Activated naive CD8-positive, alpha-beta T cell treated with anti-CD3 and anti-CD28 coated beads, Interleukin-2, amount 10 ng/mL, durations not matched to agents 7 days and 5 days (primary cell): ENCODE measurements at regions not wholly inside any gene's neighbourhood (a gene's known extent, or its start where the extent isn't known, plus 50 kb on each side); places are given as distances from the start of the nearest gene placed in this dataset.

Source experiments
- ATAC-seq: fragments of 150-1000 bp; cut with Tn5 transposase; one replicate; pipeline ENCODE4 v1.10.0; 2021; ENCODE audit warnings: low read depth, moderate library complexity
- POLR2A ChIA-PET: fragments of 350-600 bp; sonication (Branson Sonifier 250); formaldehyde crosslinking; loops from one replicate; lab custom pipeline; 2021; ENCODE audit warnings: antibody characterized with exemption; lab: Charles Lee
- DNase-seq: peaks from one replicate; pipeline ENCODE4 v3.0.0; 2021
- H3K27ac Mint-ChIP-seq: one replicate; pipeline ENCODE4 v1.8.0; 2022; ENCODE audit warnings: mild to moderate bottlenecking, mixed read lengths
- H3K27me3 Mint-ChIP-seq: one replicate; pipeline ENCODE4 v1.8.0; 2022; ENCODE audit warnings: mild to moderate bottlenecking, moderate library complexity, mixed read lengths
- H3K36me3 Mint-ChIP-seq: one replicate; pipeline ENCODE4 v1.8.0; 2021; ENCODE audit warnings: mild to moderate bottlenecking, mixed read lengths
- H3K4me1 Mint-ChIP-seq: one replicate; pipeline ENCODE4 v1.8.0; 2021; ENCODE audit warnings: mixed read lengths
- H3K4me3 Mint-ChIP-seq: one replicate; pipeline ENCODE4 v1.8.0; 2022; ENCODE audit warnings: mild to moderate bottlenecking, moderate library complexity, mixed read lengths
- H3K9me3 Mint-ChIP-seq: one replicate; pipeline ENCODE4 v1.8.0; 2021; ENCODE audit warnings: mixed read lengths

- POLR2A ChIA-PET = no interaction called here
- Mint-ChIP-seq H3K4me1 (no peaks in the 10 kb centered on the region), H3K4me3 (no peak overlapping the region), H3K27ac (no peak overlapping the region), H3K36me3 (no peaks in the 10 kb centered on the region), H3K27me3 (no peaks in the 10 kb centered on the region), H3K9me3 (peaks cover 14% of the 10 kb centered on the region)
- DNase-seq (no peak), ATAC-seq (no peak)
Observed at GRCh38 chr10:20427821-20428220, 469.3 kb downstream of the NEBL start.

GRCh38 chr10:20418286-20418685 is 478.8 kb downstream of the NEBL start:
- H3K9me3 Mint-ChIP-seq = peaks cover 10% of the 10 kb centered on the region
- no peak overlapping the region for H3K27ac Mint-ChIP-seq
- POLR2A ChIA-PET = no interaction called here
- H3K27me3 Mint-ChIP-seq = no peaks in the 10 kb centered on the region
- ATAC-seq = no peak
- no peak overlapping the region for H3K4me3 Mint-ChIP-seq
- no peaks in the 10 kb centered on the region for H3K36me3 Mint-ChIP-seq
- H3K4me1 Mint-ChIP-seq = no peaks in the 10 kb centered on the region
- DNase-seq = no peak

GRCh38 chr10:20417791-20418190 is 479.3 kb downstream of the NEBL start:
- no peak for ATAC-seq
- Mint-ChIP-seq H3K4me1 (no peaks in the 10 kb centered on the region), H3K9me3 (peaks cover 10% of the 10 kb centered on the region), H3K36me3 (no peaks in the 10 kb centered on the region), H3K4me3 (no peak overlapping the region), H3K27ac (no peak overlapping the region), H3K27me3 (no peaks in the 10 kb centered on the region)
- no peak for DNase-seq
- POLR2A ChIA-PET = no interaction called here

GRCh38 chr10:20415684-20416083 is 481.4 kb downstream of the NEBL start:
- Mint-ChIP-seq H3K27ac (no peak overlapping the region), H3K36me3 (no peaks in the 10 kb centered on the region), H3K4me3 (no peak overlapping the region), H3K9me3 (peaks cover 10% of the 10 kb centered on the region), H3K27me3 (no peaks in the 10 kb centered on the region), H3K4me1 (no peaks in the 10 kb centered on the region)
- no peak for ATAC-seq
- POLR2A ChIA-PET = no interaction called here
- no peak for DNase-seq

- POLR2A ChIA-PET = no interaction called here
- Mint-ChIP-seq H3K36me3 (no peaks in the 10 kb centered on the region), H3K27ac (no peak overlapping the region), H3K27me3 (no peaks in the 10 kb centered on the region), H3K4me3 (no peak overlapping the region), H3K9me3 (peaks cover 5% of the 10 kb centered on the region), H3K4me1 (no peaks in the 10 kb centered on the region)
- DNase-seq (no peak), ATAC-seq (no peak)
Observed at GRCh38 chr10:20407357-20407756, 489.8 kb downstream of the NEBL start.

GRCh38 chr10:20406281-20407104 is 490.6 kb downstream of the NEBL start:
- no peaks in the 10 kb centered on the region for H3K36me3 Mint-ChIP-seq
- peaks cover 5% of the 10 kb centered on the region for H3K9me3 Mint-ChIP-seq
- no peaks in the 10 kb centered on the region for H3K4me1 Mint-ChIP-seq
- ATAC-seq = no peak
- H3K27ac Mint-ChIP-seq = no peak overlapping the region
- H3K27me3 Mint-ChIP-seq = no peaks in the 10 kb centered on the region
- no peak overlapping the region for H3K4me3 Mint-ChIP-seq
- DNase-seq = no peak
- POLR2A ChIA-PET = no interaction called here

GRCh38 chr10:20405761-20406160 is 491.4 kb downstream of the NEBL start:
- H3K27me3 Mint-ChIP-seq = no peaks in the 10 kb centered on the region
- peaks cover 5% of the 10 kb centered on the region for H3K9me3 Mint-ChIP-seq
- H3K36me3 Mint-ChIP-seq = no peaks in the 10 kb centered on the region
- POLR2A ChIA-PET = no interaction called here
- no peak overlapping the region for H3K4me3 Mint-ChIP-seq
- no peak for ATAC-seq
- no peak for DNase-seq
- no peak overlapping the region for H3K27ac Mint-ChIP-seq
- no peaks in the 10 kb centered on the region for H3K4me1 Mint-ChIP-seq

GRCh38 chr10:20405050-20405449 is 492.1 kb downstream of the NEBL start:
- no peak overlapping the region for H3K27ac Mint-ChIP-seq
- H3K9me3 Mint-ChIP-seq = peaks cover 5% of the 10 kb centered on the region
- POLR2A ChIA-PET = no interaction called here
- DNase-seq (no peak), ATAC-seq (no peak)
- no peak overlapping the region for H3K4me3 Mint-ChIP-seq
- H3K4me1 Mint-ChIP-seq = no peaks in the 10 kb centered on the region
- H3K27me3 Mint-ChIP-seq = no peaks in the 10 kb centered on the region
- no peaks in the 10 kb centered on the region for H3K36me3 Mint-ChIP-seq

GRCh38 chr10:20399772-20400171 is 497.3 kb downstream of the NEBL start:
- no peak overlapping the region for H3K27ac Mint-ChIP-seq

GRCh38 chr10:20396701-20397100 is 500.4 kb downstream of the NEBL start:
- Mint-ChIP-seq H3K27me3 (no peaks in the 10 kb centered on the region), H3K27ac (no peak overlapping the region), H3K4me1 (no peaks in the 10 kb centered on the region), H3K9me3 (peaks cover 7% of the 10 kb centered on the region), H3K4me3 (no peak overlapping the region), H3K36me3 (no peaks in the 10 kb centered on the region)
- ATAC-seq (no peak), DNase-seq (no peak)
- POLR2A ChIA-PET = no interaction called here

More at GRCh38 chr10:20399772-20400171, 497.3 kb downstream of the NEBL start:
- H3K4me3 Mint-ChIP-seq = no peak overlapping the region
- ATAC-seq = no peak
- no peaks in the 10 kb centered on the region for H3K4me1 Mint-ChIP-seq
- no peaks in the 10 kb centered on the region for H3K9me3 Mint-ChIP-seq
- H3K36me3 Mint-ChIP-seq = no peaks in the 10 kb centered on the region
- POLR2A ChIA-PET = no interaction called here
- H3K27me3 Mint-ChIP-seq = no peaks in the 10 kb centered on the region
- no peak for DNase-seq

- Mint-ChIP-seq H3K27ac (no peak overlapping the region), H3K4me3 (no peak overlapping the region), H3K4me1 (no peaks in the 10 kb centered on the region), H3K36me3 (no peaks in the 10 kb centered on the region), H3K27me3 (no peaks in the 10 kb centered on the region), H3K9me3 (peaks cover 7% of the 10 kb centered on the region)
- DNase-seq = no peak
- POLR2A ChIA-PET = no interaction called here
- ATAC-seq = no peak
Observed at GRCh38 chr10:20396205-20396604, 500.9 kb downstream of the NEBL start.

- H3K27me3 Mint-ChIP-seq = no peaks in the 10 kb centered on the region
- POLR2A ChIA-PET = no interaction called here
- DNase-seq (no peak), ATAC-seq (no peak)
- H3K4me3 Mint-ChIP-seq = no peak overlapping the region
- H3K9me3 Mint-ChIP-seq = peaks cover 7% of the 10 kb centered on the region
- no peaks in the 10 kb centered on the region for H3K4me1 Mint-ChIP-seq
- H3K36me3 Mint-ChIP-seq = no peaks in the 10 kb centered on the region
- H3K27ac Mint-ChIP-seq = no peak overlapping the region
Observed at GRCh38 chr10:20391629-20392028, 505.5 kb downstream of the NEBL start.

GRCh38 chr10:20381761-20382160 is 515.4 kb downstream of the NEBL start:
- H3K4me1 Mint-ChIP-seq = no peaks in the 10 kb centered on the region
- H3K9me3 Mint-ChIP-seq = peaks cover 8% of the 10 kb centered on the region
- H3K4me3 Mint-ChIP-seq = no peak overlapping the region
- DNase-seq (no peak), ATAC-seq (no peak)
- POLR2A ChIA-PET = no interaction called here
- H3K36me3 Mint-ChIP-seq = no peaks in the 10 kb centered on the region
- no peaks in the 10 kb centered on the region for H3K27me3 Mint-ChIP-seq
- H3K27ac Mint-ChIP-seq = no peak overlapping the region

- POLR2A ChIA-PET = no interaction called here
- H3K36me3 Mint-ChIP-seq = no peaks in the 10 kb centered on the region
Observed at GRCh38 chr10:20380401-20380800, 516.7 kb downstream of the NEBL start.

More at GRCh38 chr10:20380401-20380800, 516.7 kb downstream of the NEBL start:
- Mint-ChIP-seq H3K4me1 (no peaks in the 10 kb centered on the region), H3K4me3 (no peak overlapping the region), H3K27me3 (no peaks in the 10 kb centered on the region), H3K27ac (no peak overlapping the region), H3K9me3 (peaks cover 2% of the 10 kb centered on the region)
- DNase-seq (no peak), ATAC-seq (no peak)
